Skin of body (tissue), 1 donor: ENCODE measurements at regions not wholly inside any gene's neighbourhood (a gene's known extent, or its start where the extent isn't known, plus 50 kb on each side); places are given as distances from the start of the nearest gene placed in this dataset.

Source experiments
- DNase-seq: peaks from one replicate; lab custom pipeline; 2025; lab: John Stamatoyannopoulos, UW

DNA sequence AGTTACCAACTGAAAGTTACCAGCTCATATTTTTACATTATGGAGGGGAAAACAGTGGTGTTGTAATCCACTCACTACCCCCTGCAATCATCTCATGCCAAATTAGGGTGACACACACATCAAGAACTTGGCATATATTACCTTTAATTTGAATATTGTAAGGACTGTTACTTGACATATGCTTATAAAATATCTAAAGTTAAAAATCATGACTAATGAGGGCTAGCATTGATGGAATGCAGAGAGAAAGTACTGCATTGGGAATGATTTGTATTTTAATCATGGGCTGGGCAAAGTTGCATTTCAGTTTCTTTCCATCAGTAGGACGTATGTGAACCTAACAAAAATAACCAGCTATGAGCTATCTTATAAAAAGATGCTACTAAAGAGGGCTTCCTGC is 517.5 kb upstream of the GRIA3 start:
- DNase-seq: no peak

DNA sequence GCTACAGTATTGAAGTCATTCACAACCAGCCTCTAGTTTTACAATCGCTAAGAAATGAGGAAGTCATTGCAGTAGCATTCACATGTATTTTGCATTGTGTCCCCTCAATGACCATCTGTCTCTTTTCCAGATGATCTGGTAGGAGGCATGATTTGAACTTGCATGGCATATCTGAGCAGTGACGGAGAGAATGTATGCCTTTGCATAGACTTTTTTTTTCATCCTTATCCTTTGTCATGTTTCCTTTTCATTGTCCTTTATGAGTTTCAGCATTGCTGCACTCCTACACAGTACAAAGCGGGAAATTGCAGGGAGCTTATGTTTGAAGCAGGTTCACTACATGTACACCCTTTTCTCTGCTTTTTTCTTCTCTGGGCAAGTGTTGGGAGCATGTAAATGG is 516.4 kb upstream of the GRIA3 start:
- no peak for DNase-seq

DNA sequence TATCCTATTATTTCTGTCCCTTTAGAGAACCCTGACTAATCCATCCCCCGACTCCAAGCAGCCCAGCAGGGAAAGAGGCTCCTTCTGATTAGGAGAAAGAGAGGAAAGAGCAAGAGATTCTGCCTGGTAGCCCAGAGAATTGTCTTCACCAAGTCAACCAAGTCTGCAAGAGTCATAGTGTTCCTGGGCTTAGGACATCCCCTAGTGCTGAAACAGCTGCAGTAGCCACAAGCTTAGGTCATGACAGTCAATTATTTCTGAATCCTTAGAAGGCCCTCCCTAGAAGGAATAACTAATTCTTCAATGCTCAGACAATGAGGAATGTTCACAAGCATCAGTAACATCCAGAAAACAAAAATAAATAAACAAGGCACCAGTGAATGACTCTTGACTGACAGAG is 480.3 kb upstream of the GRIA3 start:
- no peak for DNase-seq

DNA sequence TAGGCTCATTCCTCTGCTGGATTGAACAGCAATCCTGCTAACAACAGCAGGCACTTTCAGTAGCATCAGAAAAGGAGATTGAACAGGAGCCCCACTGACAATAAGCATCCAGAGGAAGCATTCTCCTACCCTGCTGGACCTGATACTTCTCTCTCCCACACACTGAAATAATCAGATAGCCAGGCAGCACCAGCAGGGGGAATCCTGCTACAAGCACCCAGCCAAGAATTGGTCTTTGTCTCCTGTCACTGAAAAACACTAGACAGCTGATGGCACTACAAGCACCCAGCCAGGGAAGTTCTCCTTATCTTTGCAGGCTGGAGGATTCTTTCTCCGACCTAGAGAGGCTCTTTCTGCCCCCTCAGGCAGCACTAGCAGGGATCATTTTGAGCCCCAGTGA is 444.3 kb upstream of the GRIA3 start:
- DNase-seq: no peak

DNA sequence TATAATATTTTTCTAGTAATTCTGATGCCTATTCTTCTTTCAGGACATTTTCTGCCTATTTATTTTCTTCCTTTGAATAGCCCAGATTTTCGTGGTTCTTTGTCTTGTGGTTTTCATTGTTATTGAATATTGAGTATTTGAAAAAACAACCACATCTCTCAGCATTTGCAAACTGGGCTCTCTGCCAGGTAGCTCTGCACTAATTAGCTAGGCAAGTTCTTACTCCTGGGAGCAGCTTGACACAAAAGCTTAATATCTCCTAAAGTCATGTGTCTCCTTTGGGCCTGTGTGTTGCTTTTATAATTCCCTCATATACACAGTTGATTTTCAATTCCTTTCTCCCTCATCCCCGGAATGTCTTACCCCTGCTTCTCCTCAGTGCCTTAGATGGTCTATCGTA is 413.5 kb upstream of the GRIA3 start:
- no peak for DNase-seq

DNA sequence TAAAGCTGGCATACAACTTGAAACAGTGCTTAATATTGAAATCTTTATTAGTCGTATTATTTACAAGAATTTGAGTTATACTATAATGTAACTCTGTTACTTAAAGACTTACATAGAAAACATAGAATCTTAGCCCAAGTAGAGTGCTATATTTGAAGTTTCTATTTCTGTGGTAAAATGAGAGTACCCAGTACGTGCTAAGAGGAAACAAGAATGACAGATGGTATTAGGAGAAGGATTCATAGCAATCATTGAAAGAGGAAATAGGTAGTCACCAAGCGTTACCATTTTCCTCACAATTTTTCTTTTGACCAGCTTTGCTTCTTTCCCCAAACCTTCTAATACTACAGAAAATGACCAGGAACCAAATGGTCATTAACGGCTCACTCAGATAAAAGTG is 412.1 kb upstream of the GRIA3 start:
- DNase-seq: no peak

DNA sequence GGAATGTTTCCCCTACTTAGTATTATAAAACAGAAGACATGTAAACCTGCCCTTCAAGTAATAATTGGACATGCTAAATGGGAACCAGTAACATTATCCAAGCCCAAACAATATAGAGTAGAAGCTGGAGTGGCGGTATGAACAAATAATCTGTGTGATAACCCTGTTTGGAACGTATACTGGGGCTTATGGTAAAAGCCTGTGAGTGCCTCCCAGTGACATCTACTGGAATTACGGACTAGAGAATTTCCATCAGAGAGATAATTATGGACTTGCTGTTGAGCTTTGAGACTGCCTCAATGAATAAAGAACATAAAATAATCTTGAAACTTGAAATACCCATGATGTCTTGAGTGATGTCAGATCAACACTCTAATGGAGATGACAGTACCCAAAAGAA is 406.3 kb upstream of the GRIA3 start:
- no peak for DNase-seq

DNA sequence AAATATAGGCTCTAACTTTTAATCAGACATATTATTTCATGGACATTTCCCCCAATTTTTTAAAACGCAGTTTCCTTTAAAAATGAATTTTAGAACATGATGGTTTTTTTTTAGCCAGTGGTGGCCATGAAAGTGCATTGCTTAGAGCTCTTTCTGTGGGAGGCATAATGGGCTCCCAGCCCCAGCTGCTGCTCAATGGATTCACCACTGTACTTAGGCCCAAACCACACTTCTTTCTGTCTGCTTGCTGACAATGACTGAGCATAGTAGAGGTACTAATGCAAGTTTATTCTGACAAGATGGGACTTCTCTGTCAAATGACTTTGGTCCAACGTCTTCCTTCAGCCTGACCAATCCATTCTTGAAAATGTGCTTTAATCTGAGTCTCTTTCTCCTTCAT is 400.2 kb upstream of the GRIA3 start:
- DNase-seq: no peak

DNA sequence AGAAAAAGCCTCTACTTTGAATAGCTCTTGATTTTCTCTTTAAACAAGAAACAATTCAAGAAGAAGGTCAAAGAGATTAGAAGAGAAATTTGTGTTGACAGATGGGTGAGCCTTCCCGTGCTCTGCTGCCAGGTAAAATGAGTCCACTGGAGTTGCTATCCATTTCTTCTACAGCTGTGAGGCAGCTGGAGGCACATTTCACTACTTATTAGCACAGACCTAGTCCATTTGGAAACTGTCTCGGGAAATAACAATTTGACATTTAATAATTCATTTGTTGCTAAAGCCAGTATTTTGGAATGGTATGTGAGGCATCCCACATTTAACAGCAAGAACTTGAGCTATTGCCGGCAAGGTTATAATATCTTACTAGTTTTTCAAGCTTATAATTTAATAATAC is 396.8 kb upstream of the GRIA3 start:
- DNase-seq: no peak

DNA sequence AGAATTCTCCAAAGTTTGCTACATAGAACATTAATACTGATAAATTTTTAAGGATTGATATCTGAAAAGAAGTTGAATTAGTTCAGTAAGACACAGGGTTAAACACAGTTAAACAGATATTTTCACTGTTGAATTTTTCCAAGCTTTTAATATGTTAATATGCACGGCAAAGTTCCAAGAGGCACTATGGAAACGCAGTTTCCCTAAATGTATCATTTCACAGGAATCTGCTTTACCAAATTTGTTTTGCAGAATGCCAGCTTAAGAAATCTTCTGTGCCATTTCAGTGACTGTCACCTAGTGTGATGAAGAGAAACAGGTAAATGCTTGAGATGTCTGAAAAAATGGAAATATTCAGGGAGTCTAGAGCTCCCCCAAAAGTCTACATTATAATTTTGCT is 395.9 kb upstream of the GRIA3 start:
- DNase-seq: no peak

DNA sequence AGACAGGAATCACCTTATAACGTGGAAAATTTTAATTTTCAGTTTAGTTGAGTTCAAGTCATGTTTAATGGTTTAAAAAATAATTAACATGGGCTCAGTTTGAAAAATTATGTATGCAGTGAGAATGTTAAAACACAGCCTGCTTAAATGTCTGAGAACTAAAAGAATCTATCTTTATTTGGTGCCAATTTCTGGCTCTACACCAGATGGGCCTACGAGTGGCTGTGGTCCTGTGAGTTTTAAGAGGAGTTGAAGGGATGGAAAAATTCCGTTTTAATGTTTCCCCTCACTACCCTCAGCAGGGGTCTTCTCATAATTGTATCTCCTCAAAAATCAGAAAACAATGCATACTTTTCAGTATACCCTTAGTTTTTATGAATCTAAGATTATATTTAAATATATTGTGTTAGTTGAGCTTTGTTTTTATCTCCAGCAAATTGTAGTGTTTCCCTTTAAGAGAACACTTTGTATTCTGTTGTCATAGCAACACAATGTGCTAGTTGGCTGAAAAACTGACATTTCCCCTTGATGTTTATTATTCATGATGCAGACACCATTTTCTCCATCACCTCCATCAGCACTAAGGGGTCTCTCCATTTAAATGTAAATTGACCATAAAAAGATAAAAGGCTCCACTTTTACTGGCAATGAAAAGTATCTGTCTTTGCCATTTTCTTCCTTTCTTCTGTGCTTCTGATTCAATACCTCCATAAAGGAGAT is 393.5 kb upstream of the GRIA3 start:
- DNase-seq: no peak

DNA sequence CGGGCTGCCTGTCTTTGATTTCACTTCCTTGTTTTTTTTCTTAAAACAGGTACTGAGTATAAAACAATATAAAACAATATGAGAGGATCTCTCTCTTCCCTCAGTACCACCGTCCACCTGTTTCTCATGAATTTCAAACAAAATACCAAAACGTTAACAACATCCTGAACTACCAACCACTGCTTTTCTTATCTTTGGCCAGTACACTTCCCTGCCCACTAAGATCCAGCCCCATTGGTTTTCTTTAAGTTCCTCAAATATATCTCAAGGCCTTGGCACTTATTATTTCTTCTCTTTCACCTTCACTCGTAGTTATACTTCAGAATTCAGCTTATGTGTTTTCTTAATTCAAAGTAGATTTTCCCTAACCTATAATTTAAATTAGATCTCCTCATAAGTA is 370.2 kb upstream of the GRIA3 start:
- DNase-seq: no peak

DNA sequence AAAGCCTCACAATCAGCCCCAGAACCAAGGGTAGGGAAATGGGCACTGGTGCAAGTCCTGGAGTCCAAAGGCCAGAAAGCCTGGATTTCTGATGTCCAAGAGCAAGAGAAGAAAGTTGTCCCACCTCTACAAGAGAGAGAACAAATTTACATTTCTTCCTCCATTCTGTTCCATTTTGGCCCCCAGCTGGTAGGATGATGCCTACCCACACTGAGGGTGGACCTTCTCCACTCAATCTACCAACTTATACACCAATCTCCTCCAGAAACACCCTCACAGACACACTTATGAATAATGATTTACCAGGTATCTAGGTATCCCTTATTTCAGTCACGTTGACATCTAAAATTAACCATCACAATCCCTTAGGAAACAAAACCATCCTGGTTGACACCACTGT is 367.8 kb upstream of the GRIA3 start:
- no peak for DNase-seq

DNA sequence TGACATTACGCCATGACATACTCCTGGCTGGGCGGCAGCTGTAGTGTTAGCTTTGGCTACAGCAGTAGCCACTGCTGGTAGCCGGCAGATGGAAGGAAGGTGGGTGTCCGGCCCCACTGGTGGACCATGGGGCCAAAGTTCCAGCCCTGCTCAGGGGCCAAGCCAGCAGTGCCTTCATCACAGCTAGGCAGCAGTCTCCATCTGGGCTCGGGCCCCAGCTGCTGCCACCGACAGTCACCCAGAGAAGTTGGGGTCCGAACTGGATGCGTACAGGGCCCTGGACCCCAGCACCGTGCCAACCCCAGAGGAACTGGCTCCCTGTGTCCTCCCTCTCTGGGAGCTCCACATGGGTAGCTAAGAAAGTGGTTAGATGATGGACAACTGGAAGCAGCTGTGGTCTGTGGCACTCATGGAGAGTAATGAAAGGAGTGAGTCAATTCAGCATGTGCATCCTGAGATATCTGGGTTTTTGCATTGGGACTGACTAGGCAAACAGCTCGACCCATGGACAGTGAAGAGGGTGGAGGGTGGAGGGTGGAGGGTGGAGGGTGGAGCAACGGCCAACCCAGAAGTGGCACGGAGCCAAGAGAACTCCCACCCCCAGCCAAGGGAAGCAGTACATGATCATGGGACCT is 366.6 kb upstream of the GRIA3 start:
- no peak for DNase-seq

DNA sequence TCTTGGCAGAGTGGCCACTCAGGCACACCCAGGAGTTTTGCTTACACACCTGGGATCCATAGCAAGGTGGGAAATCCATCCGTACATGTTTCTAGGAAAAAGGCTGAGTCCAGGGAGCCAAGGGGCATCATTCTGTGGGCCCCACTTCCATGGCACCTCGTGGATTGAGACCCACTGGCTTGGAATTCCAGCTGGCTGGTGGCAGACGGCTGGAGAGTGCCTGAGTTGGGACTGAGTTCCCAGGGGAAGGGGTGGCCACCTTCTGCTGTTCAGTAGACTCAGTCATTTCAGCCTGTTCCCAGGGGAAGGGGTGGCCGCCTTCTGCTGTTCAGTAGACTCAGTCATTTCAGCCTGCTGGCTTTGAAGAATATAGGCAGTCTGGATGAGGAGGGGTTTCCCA is 366.0 kb upstream of the GRIA3 start:
- DNase-seq: no peak

DNA sequence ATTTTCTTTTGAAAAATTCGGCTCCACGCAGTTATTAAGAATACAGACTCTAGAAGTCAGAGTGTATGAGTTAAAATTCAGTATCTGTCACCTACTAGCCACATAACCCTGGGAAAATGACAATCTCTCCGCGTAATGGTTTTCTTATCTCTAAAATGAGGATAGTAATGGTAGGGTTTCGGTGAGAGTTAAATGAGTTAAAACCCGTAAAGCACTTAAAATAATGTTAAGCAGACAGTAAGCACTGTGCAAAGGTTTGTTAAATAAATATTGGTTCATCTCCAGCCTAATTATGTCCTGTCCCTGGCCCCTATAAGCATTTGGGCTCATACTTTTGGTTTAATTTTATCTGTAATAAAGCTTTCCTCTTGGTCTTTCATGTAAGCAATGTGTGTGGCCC is 350.8 kb upstream of the GRIA3 start:
- no peak for DNase-seq

DNA sequence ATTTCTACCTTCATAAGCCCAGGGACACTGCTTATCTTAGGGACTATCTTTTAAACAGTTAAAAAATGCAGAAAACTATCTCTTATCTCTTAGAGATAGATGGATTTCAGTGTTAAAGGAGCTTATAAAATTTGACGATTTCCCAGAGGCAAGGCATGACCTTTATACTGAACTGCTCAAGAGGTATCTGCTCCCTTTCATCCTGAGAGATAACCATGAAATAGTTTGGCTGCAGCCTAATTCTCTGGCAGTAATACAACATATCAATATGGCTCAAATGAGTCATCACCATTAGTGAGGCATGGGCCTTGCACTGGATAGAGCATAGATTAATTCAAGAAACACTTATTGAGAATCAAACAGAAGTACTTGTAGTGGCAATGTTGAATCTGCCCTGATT is 348.2 kb upstream of the GRIA3 start:
- no peak for DNase-seq

DNA sequence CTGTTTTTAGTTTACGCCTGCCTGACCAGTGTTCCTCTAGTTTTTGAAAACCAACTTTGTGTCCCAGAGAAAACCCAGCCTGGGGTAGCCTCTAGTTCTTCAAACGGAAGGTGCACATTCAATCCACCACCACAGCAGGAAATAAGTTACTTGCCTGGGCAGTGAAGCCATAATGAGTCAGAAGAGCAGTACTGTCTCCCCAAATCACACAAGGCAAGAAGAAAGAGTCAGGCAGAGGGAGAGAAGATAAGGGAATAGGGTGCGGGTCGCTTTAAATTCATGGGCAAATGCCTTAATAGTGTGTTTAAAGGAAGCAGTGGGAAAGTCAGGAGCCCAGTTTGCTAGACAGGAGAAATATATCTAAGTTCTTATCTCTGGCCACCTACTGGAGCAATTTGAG is 333.8 kb upstream of the GRIA3 start:
- DNase-seq: no peak

DNA sequence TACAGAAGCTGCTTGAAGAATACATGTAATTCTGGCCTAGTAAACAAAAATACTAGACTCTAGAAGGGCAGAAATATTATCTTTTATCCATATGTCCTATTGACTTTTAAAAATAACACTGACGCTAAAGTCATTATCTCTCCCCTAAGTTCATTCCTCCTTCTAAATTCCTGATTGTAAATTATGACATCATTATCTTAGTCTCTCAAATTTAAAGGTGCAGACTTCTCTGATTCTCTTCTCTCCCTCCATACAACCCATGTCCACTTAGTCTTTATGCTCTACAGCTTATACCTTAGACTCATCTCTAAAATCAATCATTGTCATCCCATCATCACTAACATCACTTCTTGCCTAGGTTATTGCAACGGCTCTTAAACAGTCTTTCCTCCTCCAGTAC is 327.9 kb upstream of the GRIA3 start:
- no peak for DNase-seq

DNA sequence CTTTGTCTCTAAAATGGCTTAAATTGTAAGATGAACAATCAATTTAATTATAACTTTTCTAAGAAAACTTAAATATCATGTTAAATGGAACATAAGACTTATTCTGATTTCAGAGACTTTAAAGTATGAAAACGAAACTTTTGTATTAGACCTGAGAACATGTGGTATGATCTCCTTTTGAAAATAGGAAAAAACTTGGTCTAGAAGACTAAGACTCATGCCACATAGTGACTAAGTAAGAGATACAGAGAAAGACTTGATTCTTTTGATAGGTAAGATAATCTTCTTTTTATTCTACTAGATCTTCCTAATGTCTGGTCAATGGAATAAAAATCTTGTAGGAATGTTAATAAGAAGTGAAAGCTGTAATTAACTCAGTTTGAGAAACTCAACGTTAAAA is 326.3 kb upstream of the GRIA3 start:
- DNase-seq: no peak

DNA sequence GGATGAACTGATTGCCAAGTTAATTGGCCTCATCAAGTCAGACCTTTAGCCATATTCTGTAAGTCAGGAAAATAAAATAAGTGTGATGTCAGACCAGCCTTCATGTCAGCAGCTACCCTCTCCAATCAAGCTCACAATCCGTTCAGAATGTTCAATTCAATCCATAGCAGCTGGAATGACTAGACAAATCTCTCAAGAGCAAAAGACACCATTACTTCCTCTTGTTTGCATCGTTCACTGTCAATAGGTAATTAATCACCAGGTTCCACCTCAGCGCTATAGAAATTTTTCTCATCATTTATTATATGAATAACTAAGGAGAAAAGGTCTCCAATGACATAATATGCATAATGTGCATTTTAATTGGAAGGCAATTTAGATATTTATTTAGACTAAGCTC is 321.0 kb upstream of the GRIA3 start:
- DNase-seq: peak; percentile 25

DNA sequence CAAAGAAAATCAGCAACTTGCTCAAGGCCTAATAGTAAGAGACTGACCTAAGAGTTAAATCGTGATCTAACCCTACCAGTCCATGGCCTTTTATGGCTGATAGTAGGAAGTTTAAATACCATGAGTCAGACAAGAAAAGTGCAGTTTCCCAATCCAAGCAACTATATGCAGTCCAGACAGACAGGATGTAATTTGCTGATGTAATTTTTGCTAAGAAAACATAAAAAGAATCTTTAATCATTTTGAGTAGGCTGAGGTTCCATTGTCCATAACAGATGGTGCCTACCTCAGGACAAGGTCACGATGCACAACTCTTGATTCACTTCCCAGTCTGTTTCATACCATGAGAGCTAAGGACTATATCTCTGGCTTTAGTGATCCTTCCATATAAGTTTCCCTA is 317.5 kb upstream of the GRIA3 start:
- no peak for DNase-seq

DNA sequence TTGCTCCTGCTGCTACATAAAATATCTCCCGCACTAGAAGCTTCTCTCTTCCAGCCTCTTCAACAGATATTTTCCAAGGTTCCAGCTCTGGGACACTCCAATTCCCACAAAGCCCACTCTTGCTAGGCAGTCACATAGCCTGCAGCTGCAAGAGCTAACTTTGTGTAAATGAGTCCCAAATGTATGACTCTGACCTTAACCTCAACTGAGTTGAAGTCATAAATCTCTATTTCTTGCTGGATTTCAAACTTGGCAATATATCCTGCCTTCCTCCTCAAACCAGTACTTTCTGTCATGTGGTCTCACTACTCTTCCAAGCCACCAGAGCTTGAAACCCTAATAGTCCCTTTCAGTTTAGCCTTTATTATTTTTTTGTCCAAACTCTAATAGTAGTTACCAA is 315.4 kb upstream of the GRIA3 start:
- peak; percentile 30 for DNase-seq

DNA sequence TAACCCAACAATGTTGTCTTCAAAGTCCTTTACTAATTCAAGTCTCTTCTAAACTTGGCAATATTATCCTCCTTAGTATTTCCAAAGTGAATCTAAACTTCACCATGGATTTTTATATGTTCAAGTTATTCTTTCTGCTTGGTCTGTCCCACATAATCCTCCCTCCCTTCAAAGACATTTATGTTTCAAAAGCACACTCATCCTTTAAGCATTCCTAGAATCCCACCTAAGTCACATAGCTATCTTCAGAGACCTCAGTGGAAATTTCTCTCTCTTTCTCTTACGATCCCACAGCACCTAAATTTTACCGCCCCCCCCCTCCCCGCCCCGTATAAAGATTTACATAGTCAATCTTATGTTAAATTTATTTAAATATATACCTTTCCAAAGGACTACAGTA is 314.9 kb upstream of the GRIA3 start:
- no peak for DNase-seq
